Activated CD4-positive, alpha-beta T cell treated with anti-CD3 and anti-CD28 coated beads, Interleukin-2, amount 50 U/mL, for 4 hours (primary cell): ENCODE measurements at regions not wholly inside any gene's neighbourhood (a gene's known extent, or its start where the extent isn't known, plus 50 kb on each side); places are given as distances from the start of the nearest gene placed in this dataset.

Experiments used
- DNase-seq, 2 experiments: peaks; one replicate each; pipeline ENCODE4 v3.0.0-alpha.2; 2020

DNA sequence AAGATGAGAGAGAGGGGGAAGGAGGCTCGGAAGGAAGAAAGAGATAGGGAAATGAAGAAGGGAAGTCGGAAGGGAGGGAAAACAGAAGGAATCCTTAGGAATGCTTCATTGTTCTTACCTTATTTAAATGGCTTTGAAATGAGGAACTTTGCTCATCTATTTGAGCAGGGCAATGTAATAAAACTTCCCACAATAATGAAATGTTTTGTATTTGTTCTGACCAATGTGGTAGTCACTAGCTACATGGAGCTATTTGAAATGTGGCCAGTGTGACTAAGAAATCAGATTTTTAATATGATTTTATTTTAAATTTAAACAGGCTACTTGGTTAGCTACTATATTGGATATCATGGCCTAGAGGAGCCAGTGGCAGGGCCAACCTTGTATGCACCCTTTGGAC is 510.6 kb downstream of the HTR7 start:
- DNase-seq = no peak

DNA sequence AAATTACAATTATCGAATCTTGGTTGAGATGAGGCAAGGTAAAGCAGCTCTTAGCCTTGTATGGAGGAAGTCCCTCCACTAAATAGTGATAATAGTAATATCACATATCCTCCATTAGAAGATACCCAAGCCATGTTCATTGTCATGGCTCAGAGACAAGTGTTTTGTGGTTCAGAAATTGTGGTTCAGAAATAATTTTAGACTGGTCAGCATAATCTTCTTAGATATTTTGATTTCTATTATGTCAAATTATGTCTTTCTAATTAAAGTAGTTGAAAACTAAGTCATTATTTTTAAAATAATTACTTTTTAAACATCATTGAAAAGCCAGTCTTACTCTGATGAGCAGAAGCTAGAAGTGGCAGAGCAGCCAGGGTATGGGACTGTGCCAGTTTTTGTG is 507.7 kb downstream of the HTR7 start:
- DNase-seq = no peak

DNA sequence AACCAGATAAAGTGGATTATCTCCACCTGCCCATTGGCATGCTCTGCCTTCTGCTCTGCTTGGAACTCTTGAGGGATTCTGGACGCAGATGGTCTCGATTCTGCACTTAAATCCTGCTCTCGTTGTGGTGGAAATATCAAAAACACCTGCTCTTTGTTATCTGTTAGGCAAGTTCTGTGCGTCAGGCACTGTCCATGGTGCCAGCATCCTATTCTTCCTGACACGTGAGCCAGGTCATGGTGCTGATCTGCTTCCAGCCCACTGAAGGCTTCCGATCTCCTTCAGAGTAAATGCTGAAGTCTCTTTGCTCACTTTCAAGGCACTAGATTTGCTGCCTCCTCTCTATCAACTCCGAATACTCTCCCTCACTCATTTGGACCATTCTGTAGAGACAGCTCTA is 505.6 kb downstream of the HTR7 start:
- DNase-seq = no peak

DNA sequence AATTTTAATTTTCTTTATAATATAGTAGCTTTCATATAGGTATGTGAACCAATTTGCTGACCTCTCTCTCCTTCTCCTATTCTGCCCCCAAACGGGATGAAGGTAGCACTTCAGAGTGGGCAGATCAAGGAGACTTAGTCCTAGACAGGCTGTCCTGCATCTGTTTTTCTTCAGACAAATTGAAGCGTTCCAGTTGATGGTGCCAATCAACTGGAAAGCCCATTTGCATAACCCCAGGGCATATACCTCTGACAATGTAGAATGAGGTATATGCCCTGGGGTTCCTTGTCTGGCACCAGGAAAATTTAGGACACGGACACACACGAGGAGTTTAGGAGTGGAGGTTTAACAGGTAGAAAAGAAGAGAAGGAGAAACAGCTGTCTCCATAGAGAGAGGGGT is 502.9 kb downstream of the HTR7 start:
- no peak for DNase-seq

DNA sequence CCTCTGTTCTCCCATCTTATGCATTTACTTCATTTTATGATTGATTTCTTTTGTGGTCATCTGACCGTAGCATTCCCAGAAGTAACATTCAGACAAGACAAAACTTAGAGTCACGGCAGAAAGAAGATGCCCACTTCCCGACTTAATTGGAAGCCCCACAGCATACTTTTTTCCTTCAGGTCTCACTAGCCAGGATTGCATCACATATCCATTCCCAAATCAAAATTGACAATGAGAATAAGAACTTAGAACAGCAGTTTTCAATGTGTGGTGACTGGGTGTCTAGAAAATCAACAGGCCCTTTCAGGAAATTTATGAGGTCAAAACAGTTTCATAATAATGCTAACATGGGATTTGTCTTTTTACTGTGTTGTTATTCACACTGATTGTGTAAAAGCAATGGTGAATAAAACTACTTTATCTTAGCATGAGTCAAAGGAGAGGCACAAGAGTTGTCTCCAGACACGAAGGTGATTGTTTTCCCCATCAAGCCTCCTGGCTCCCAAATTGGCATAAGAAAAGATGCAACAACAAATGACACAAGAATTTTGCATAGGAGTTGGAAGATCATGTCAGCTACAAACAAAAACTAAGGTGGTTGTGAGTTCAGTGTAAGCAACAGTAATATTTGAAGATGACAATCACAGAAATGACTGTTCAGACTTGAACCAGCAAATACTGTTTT is 493.9 kb downstream of the HTR7 start:
- DNase-seq = no peak

DNA sequence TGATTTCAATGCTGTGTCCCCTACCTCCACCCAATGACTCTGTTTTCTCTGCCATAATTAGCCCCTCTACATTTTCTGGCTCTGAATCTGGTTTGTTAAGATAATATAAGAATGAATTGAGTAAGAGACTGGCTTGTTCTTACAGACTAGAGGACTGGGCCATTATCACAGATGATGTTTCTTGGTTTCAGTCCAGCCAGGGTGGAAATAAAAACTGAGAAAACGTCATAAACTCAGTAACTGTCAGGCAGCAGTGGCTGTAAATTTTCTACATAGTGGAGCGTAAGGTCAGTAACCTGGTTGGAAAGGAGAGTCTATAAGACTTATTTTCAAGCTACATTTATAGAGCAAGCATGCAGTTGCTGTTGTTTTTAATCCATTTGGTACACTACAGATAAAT is 485.4 kb downstream of the HTR7 start:
- DNase-seq = no peak

DNA sequence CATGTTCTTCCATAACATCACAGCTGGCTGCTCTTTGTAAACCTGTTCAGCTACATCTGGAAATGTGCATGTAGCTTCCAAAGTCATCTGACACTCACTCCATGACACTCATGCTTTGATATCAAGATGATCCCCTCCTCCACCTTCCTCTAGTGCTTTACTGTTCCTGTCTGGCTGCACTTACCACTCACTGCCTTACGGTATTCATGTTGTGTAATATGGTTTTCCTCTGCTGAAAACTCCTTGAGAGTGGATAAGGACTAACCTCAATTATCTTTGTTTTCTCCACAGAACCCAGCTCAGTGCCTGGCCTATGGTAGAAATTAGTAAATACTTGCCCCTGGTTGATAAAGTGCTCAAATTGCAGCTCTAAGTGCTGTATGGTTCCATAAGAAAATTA is 483.9 kb downstream of the HTR7 start:
- DNase-seq = no peak

DNA sequence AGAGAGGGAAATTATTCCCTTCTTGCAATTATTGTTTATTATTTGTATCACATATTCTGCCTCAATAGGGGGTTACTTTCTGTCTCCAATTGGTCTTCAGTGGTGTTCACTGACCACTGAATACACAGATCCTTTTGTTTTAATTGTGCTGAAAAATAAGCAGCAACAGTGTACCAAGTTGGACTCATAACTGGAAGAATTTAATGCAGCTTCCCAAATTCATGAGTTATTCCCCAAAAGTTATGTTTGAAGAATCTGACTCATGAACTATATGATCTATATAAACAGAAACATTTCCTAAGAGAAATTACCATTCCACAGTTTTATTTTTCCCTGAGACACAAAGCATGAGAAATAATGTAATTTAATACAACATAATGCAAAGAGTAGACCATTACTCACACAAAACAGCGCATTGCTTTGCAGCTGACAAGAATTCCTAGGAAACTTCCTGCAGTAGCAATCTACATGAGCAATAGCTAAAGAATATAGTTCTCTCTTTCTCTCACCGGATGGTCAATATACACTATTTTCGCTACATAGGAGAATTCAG is 479.2 kb downstream of the HTR7 start:
- no peak for DNase-seq

DNA sequence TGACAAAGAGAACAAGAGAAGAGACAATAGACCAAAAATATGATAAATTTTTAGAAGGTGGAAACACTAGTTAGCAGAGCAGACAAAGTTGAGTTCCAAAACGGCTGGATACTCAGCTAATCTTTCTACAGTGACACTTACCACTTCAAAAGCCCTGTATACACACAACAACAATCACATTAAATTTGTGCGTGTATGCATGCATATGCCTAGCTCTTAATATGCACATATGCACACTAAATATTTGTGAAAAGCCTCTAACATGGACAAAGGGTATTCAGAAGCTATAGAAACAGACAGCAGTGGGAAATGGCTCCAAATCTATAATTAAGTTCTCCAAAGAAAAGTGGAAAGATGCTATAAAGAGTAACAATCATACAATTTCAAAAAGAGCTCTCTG is 476.4 kb downstream of the HTR7 start:
- no peak for DNase-seq

DNA sequence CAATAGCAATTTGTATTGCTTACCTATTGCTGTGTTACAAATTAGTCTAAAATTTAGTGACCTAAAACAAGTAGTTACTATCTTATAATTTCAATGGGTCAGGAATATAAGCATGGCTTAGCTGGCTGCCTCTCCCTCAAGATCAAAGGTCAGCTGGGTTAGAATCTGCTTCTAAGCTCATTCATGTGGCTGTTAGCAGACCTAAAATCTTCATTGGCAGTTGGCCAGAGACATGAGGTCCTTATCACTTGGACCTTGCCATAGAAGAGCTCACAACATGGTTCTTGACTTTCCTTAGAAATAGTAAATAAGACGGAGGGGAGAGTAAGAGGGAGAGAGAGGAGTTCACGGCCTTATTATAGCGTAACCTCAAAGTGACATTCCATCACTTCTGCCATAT is 468.0 kb downstream of the HTR7 start:
- DNase-seq = no peak

DNA sequence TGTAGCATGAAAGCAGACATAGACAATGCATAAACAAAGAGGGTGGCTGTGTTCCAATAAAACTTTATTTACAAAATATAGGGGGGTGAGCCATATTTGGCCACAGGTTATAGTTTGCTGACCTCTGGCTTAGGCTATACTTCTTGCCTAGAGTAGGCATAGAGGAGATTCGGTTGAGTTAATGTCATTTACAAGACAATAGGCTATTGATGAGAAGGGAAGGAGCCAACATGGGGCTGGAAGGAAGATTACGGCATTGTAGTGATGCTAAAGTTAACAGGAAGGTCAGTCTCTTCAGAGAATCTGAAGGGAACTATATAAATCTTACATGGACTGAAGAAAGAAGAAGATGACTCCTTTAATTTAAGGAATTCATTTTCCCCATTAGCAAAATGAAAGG is 463.5 kb downstream of the HTR7 start:
- DNase-seq = no peak

DNA sequence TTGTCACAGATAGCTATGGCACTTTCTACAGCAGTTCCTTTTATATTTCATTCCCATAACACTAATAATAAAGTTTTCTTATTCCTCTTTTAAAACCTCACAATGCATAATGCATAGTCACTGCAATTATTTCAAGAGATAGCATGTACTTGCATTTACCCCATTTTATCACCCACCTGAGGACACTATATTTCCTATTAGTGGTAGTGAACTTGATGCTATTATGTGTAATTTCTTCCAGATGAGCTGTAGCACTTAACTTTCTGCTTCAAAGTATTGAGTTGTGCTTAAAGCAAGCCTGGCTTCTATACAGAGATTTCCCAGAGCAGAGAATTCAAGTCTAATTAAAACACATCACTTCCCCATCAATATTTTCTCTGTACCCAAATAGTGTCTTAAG is 461.1 kb downstream of the HTR7 start:
- DNase-seq = no peak

DNA sequence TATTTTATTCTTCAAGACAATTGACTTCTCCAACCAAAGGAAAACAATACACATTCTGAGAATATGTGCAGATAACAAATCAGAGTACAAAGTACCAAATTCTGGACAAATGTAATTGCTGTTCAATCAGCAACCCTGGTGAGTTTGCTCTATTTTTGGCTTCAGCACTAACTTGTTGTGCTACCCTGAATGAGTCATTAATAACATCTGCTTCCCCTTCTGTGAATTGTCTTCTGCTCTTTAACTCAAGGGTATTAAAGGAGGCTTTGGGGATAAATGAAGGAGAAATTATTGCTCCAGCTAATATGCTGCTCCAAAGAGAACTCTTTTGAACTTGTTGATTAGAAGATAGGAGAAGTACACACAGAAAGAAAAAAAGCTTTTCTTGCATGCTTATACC is 459.3 kb downstream of the HTR7 start:
- no peak for DNase-seq

DNA sequence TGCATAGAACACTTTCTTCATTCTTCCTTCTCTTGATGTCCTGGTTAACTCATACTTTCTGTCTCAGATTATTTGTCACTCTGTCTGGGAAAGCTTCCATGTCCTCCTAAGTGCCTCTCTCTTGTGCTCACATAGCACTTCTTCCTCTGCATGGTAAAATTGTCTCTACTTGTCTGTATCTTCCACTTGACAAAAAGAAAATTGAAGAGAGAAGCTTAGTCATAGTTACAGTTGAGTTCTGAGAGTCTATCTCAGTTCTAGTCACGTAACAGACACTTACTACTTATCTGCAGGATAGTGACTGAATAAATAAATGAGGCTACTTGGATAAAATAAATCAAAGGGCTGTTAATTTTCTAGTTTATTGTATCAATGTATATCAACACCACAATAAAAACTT is 458.1 kb downstream of the HTR7 start:
- DNase-seq = no peak

DNA sequence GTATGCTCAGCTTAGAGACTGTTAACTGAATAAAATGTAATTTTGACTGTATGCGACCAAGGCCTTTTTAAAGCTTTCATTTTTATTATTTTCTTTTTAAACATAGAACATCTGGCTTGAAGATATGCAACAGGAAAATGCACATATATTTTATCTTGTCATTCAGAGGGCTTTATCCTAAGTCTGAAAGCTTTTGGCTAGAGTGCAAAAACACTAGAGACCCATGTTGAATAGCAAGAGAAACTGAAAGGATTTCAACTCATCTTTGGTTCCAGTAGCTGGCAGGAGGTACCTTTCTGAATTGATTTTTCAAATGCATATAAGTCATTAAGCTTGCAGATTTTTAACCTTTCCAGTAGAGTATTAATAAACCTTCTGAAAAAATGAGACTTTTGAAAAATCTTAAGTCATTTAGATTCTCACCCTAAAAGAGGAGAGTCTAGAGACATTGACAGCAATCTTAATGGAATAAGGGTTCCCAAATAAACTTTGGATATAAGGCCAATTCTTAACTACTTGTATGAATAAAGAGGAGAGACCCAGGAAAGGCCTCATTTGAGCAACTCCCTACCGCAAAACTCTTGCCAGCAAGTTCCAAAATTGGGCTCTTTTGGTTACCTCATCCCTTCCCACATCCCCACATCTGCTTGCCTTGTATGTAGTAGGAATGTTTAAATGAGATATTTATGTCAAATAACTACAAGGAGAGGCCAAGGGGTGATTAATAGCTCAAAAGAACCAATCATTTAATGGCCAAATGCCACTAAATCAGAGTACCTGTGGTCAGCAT is 454.4 kb downstream of the HTR7 start:
- DNase-seq = no peak

DNA sequence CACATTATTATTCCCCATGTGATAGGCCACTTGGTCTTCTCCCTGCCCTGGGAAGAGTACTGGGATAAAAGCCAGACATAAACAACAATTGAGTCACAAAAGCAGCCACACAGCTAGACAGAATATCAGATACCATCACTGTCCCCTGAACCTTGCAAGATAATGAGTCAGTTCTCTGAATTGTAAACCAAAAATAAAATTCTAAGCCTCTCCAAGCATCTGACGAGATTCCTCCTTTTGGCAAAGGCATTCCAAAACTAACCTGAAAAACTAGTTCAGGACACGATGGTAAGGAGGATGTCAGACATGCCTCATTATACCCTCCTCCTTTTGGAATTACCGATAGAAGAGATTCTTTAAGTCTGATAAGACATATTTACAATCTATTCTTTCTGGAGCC is 450.7 kb downstream of the HTR7 start:
- DNase-seq = no peak

DNA sequence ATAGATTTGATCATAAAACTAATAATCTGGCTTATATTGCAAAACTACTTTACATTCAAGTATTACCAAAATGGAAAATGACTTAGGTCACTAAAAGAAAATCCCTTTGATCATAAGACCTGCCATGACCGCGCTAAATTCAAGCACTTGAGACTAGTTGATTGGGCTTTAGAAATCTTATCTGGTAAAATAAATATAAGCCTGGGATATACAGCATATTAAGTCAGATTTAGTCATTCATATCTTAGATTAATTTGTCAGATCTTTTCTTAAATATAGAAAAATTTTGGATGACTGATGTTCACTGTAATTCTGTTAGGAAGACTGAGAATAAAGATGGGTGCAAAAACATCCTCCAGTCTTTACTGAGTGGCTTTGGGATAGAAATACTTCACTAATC is 450.0 kb downstream of the HTR7 start:
- no peak for DNase-seq

DNA sequence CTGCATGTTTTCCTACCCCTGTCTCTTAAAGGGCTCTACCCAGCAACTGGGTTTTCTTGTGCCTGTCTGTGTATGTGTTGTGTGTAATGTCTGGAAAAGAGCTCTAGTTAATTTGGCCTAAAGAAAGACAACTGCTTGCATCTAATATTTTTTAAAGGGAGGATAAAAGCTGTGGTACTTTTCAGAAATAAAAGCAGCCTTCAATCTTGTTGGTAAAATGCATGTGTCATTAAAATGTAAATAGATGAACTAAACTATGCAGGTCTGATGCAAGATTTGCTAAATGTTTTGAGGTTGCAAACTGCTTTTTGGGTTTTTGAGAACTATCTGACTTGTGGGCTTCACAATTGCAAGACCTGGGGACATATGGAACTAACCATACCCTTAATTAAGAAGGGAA is 445.3 kb downstream of the HTR7 start:
- DNase-seq = no peak

DNA sequence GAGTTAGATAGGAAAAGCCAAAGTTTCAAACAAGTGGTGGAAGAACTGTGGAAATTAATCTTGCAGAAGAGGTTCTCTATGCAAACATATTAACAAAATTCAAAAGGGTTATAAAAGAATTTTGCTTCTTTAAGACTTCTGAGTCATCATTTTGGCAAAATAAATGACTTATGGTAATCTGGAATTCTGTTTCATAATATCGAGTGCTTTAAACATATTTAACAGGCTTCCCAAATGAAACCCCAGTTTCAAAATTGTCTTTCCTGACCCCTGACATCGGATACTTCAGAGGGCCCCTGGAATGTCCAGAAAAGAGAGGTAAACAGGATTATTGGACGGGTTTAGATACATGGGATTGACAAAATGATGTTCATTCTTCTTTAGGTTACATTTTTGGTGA is 444.6 kb downstream of the HTR7 start:
- no peak for DNase-seq

DNA sequence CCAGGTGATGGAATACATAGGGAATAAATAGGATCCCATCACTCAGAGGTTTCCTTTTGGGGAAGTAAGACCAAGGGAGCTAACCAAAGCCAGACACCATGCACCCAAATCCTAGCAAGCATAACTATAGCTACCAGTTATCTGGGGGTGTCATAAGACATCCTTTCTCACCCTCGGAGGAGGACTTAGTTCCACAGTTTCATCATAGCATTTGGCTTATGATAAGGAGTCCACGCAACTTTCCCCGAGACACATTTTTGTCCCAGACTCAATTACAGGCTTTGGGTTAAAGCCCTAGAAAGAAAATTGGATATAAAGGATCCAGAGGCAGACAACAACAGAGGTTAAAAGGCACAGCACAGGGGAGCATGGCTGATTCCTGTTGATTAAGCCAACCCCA is 442.9 kb downstream of the HTR7 start:
- no peak for DNase-seq

DNA sequence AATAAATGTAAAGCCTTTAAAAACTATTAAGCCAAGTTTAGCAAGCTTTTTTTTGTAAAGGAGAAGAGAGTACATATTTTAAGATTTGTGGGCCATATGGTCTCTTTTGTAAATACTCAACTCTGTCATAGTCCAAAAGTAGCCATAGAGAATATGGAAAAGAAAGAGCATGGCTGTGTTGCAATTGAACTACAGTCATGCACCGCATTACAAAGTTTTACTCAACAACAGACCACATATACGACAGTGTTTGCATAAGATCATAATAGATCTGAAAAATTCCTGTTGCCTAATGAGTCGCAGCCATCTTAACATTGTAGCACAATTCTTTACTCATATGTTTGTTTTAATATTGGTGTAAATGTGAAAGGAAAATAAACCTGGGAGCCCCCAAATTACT is 440.8 kb downstream of the HTR7 start:
- DNase-seq = no peak

DNA sequence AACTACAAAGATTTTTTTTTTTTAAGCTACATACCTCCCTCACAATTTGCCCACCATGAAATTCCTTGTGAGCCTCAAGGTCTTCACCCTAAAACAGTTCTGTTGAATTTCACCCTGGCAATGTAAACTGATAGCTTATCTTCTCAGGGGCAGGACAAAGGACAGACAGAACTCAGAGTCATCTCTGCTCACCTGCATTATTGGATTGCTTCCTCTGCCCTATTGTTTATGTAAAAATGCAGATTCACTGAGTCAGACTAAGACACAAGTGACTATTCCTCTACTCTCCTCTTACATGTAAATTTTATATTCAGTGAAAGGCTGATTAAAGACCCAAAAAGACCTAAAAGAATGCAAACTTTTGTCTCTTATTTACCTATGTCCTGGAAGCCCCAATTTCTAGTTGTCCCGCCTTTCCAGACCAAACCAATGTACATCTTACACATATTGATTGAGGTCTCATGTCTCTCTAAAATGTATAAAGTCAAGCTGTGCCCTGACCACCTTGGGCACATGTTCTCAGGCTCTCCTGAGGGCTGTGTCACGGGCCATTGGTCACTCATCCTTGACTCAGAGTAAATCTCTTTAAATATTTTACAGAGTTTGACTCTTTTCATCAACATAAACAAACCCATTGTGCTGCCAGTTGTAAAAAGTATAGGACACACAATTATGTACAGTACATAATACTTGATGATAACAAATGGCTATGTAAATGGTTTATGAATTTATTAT is 440.2 kb downstream of the HTR7 start:
- DNase-seq = no peak

DNA sequence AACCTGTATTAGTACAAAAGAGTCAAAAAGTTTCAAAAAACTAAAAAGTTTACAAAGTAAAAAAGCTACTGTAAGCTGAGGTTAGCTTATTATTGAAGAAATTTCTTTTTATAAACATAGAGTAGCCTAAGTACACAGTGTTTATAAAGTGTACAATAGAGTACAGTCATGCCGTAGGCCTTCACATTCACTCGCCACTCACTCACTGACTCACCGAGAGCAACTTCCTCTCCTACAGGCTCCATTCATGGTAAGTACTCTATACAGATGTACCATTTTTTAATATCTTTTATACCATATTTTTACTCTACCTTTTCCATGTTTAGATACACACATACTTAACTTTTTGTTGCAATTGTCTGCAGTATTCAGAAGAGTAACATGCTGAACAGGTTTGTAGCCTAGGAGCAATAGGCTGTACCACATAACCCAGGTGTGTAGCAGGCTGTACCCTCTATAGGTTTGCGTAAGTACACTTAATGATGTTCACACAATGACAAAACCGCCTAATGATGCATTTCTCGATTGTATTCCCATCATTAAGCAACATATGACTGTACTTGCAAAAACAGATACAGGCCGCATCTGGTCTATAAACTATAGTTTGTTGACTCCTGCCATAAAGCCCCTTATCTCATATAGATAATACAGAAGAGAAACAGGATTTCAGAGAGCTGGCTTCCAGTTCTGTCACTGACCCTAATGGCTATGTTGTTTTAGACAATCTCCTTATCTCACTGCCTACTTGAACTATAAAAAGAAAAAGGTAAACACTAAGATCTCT is 438.8 kb downstream of the HTR7 start:
- DNase-seq = no peak
